HG03439 (cell line): ENCODE measurements at regions not wholly inside any gene's neighbourhood (a gene's known extent, or its start where the extent isn't known, plus 50 kb on each side); places are given as distances from the start of the nearest gene placed in this dataset.

Source experiments
- ATAC-seq: cut with Tn5 transposase; IDR thresholded peaks from one replicate; pipeline ENCODE4 v1.9.1; 2021; ENCODE audit warnings: mild to moderate bottlenecking, moderate library complexity; ENCODE audit not compliant: unreplicated experiment

GRCh38 chr18:10207682-10208345 lies 246.6 kb upstream of the APCDD1 start:
- no peak for ATAC-seq

DNA sequence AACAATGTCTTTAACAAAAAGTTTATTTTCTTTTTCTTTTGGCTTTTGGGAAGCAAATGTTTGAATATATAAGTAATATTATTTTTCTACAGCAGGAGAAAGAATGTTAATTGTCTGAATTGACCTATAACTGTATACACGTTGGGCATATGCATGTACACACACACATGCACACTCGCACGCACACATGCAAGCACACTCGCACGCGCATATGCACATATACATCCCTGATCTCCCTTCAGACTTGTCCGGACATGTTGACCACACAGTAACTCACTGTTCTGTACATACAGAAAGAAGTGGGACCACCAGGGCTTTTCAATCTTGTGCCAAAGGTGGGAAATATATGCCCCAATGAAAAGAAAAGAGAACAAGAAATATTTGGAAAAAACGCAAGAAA lies 245.1 kb upstream of the APCDD1 start:
- ATAC-seq, result no peak

DNA sequence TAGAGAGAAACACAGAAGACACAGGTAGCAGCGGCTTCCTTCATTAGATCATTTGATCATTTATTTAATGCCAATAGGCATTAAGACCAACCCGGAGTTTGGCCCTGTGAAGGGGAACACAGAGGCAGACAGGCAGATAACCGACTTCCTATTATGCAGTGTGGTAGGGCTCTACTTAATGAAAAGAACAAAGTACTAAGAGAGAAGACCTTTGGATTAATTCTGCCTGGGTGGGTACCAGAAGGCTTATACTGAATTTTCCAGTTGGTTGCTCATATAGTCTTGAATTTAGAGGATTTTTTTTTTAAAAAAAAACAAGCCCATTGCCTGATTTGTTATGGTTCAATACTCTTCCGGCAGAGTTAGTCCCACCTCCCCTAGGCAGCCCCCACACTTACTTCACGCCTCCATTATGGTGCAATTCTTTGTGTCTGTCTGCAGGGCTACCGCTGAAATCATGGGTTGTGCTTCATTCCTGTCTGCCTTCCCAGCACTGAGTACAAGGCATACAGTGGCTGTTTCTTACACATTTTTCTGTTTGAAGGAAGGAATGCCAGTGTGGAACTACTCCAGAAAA lies 244.3 kb upstream of the APCDD1 start:
- no peak for ATAC-seq

DNA sequence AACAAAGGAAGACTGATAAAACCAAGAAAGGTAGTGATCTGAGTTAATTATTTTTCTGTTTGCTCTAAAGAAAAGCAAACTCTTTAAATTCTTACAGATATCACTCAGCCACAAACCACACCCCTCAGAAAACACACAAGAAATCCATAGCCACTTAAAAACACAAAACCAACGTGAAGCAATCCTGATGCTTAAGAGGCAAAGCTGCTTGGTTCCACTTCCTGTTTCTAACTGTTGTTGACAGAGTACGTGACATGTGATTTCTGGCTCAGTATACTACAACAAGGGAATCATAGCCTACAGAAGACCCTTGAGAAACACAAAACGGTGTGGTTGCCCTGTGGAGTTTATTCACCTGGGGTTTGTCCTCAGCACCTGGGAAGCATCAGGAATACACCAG lies 240.9 kb upstream of the APCDD1 start:
- peak; percentile 69 for ATAC-seq

DNA sequence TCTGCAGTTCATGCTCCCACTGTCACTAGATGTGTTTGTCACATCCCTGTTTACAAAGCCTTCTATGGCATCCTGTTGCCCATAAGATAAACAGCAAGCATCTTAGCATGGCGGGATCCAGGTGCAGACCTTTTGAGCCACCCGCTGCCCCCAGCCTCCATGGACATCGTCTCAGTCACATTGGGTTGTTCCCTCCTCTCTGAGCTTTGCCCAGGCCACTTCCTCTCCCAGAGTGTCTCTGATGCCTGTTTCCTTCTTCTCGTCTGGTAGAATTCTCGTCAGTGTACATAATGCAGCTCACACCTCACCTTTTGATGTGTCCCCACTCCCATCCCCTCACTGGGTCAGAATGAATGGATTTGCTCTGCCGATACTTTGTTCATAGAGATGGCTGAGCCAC lies 239.0 kb upstream of the APCDD1 start:
- ATAC-seq, result no peak

GRCh38 chr18:10216791-10217190 lies 237.6 kb upstream of the APCDD1 start:
- ATAC-seq, result no peak

DNA sequence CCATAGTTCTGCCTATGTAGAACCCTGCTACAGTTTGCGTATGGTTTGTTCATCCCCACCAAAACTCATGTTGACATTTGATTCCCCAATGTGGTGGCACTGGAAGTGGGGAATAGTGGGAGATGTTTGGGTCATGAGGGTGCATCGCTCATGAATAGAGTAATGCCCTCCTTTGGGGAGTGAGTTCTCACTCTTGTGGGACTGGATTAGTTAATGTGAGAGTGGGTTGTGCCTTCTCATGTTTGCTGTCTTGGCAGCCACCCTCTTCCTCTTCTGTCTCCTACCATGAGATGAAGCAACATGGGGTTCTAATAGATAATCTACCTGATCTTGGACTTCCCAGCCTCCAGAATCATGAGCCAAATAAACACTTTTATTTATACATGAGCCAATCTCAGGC lies 237.2 kb upstream of the APCDD1 start:
- no peak for ATAC-seq

DNA sequence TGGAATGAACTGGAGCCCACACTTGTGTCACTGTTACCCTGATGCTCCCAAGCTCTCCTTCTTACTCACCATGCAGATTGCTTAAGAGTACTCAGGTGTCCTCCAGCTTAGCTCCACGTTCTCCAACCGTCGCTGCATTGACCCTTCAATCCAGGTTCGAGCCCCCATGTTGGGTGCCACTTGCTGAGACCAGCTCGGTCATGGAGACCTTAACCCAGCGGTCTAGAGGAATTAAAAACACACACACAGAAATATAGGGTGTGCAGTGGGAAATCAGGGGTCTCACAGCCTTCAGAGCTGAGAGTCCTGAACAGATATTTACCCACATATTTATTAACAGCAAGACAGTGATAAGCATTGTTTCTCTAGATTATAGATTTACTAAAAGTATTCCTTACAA lies 229.1 kb upstream of the APCDD1 start:
- ATAC-seq, result no peak

GRCh38 chr18:10226971-10227370 lies 227.5 kb upstream of the APCDD1 start:
- no peak for ATAC-seq

- ATAC-seq, result no peak
Measured at GRCh38 chr18:10228326-10228725, 226.1 kb upstream of the APCDD1 start.

DNA sequence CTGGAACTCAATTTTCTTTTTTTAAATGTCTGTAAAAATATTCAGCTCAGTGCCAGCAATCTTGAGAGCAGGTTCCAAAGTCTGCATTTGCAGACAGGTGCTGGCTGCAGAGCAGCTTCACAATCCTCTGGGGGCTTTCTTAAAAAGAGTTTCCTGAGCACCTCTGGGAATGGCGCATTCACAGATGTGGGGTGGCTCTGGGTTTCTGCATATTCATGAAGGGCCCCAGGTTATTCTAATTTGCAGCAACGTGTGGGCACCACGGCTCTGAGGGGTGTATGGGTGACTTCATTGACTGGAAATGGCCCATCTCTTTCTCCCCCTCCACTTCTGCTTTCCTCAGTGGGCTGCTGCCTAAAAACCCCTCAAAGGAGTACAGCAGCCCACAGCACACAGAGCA lies 225.0 kb upstream of the APCDD1 start:
- no peak for ATAC-seq

GRCh38 chr18:10230072-10230471 lies 224.4 kb upstream of the APCDD1 start:
- no peak for ATAC-seq

DNA sequence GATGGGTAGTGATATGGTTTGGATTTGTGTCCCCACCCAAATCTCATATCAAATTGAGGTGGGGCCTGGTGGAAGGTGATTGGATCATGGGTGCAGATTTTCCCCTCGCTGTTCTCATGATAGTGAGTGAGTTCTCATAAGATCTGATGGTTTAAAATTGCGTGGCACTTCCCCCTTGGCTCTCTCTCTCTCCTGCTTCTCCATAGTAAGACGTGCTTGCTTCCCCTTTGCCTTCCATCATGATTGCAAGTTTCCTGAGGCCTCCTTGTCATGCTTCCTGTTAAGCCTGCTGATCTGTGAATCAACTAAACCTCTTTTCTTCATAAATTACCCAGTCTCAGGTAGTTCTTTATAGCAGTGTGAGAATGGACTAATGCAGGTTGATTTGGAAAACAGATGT lies 223.2 kb upstream of the APCDD1 start:
- ATAC-seq, result no peak

- ATAC-seq, result no peak
Measured at GRCh38 chr18:10232062-10232461, 222.4 kb upstream of the APCDD1 start.

DNA sequence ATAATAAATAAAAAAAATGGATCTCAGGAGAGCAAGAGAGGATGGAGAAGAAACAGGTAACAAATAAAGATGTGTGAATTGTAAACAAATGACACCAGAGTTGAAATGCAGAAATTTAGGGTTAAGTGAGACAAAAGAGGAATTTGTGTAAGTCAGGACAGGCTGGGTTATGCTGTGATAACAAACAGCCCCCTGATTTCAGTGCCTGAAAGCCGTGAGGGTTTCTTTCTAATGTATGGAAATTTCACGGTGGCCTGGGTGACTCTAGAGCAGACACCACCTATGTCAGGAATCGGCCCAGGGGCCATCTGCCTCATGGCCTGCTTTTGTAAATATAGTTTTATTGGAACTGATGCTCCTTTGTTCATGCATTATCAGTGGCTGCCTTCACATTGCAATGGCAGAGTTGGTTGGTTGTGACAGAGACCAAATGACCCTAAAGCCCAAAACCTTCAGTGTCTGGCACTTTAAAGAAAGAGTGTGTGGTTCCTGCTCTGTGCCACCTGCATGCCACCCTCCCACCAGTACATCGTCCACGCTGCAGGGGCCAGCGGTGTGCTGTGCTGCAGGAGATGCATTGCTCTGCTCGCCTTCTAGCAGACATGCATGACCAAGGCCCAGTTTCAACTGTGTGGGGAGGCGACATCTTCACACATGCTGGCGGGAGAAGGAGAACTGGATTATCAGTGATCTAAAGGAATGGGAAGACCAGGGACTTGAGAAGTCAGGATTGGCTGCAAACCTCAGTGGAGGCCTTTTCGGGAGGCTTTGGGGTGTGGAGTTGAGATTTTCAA lies 221.2 kb upstream of the APCDD1 start:
- ATAC-seq, result no peak

DNA sequence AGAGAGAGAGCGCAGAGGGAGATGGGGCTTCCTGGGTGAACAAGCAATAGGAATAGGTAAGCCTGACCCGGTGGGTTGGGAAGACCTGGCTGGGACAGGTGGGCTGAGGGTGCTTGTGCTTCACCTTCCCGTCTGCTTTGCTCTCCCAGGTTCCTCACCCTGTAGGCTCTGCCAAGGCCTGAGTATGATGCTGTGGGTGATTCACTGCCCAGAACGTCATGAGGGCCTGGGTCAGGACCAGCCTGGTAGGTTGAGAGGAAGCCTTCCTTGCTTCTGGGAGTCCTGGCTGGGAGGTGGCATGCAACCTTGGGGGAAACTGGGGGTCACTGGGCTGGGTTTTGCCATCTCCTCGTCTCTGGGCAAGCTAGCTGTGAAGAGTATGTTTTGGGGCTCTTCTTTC lies 220.2 kb upstream of the APCDD1 start:
- ATAC-seq, result no peak

DNA sequence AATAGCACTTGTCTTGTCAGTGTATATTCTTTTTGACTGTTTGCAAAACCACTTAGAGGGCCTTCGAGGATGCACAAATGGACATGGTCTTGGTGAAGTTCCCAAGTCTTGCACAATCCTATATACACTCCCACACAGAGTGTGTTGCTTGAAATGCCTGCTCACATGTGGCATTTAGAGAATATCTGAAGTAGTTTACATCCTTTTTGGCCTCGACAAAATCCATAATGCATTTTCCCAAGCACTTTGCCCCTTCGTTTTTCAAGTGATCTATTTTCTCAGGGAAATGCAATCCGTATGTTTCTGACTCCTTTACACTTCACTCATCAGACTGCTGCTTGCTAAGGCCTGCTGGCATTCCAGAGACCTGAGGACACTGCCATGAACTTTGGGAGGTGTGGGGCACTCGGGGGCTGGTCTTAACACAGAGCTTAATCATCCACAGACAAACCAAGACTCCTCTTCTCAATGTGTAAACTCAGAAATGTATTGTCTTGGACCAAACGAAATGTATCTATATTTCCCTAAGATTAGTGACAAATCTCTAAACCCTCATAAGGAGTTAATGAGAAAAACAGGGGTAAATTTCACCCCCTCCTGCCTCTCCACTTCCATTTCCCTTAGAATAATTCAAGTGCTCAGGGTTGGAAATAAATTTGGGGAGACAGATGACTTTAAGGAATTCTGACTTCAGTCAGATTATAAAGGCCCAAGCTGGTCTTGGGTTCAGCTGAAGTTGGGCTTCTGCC lies 219.3 kb upstream of the APCDD1 start:
- no peak for ATAC-seq

GRCh38 chr18:10235661-10235952 lies 218.8 kb upstream of the APCDD1 start:
- no peak for ATAC-seq

- no peak for ATAC-seq
Measured at GRCh38 chr18:10239103-10239502, 215.3 kb upstream of the APCDD1 start.

DNA sequence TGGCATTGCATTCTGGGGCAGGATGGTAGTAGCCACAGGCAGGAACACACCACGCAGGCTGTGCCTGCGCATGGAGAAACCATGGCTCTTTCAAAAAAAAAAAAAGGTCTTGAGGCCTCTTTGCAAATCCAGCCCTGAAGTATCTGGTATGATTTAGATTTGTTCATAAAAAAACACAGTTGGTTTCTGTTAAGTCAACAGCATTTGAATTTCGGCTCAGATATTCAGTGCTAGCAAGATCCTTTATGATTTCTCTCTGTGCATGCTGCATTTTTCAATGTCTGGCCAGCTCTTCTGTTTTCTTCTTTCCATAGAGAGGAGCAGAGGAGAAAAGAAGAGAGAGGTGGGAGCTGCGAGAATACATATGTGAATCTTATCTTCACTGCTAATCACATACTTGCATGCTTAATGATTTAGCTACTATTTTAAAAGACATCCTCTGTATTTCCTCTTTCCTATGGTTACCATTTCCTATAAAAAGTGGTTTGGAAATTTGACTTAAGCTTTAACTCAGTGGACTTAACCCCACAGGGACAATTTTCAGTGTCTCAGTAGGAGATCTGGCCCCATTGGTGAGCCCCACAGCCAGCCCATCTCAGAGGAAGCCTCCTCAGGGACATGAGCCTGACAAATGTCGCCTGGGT lies 214.3 kb upstream of the APCDD1 start:
- no peak for ATAC-seq

GRCh38 chr18:10240973-10241372 lies 213.5 kb upstream of the APCDD1 start:
- no peak for ATAC-seq
